WTC11 (cell line): ENCODE measurements at regions not wholly inside any gene's neighbourhood (a gene's known extent, or its start where the extent isn't known, plus 50 kb on each side); places are given as distances from the start of the nearest gene placed in this dataset.

ENCODE experiments used
- CREM ChIP-seq: sonication (generic); formaldehyde crosslinking; IDR thresholded peaks from 2 replicates; pipeline ENCODE4 v1.8.1; 2022; ENCODE audit warnings: mild to moderate bottlenecking, missing genetic modification reagents, moderate library complexity
- ETV6 ChIP-seq: sonication (generic); formaldehyde crosslinking; IDR thresholded peaks from 2 replicates; pipeline ENCODE4 v1.8.1; 2022; ENCODE audit warnings: mild to moderate bottlenecking, missing genetic modification reagents
- TF ChIP-seq, protein P1 (sequence below): sonication (generic); formaldehyde crosslinking; IDR thresholded peaks from 2 replicates; pipeline ENCODE4 v1.8.1; 2022; ENCODE audit warnings: mild to moderate bottlenecking, moderate library complexity, missing genetic modification reagents
- TF ChIP-seq, protein P2 (sequence below): fragments of 200-600 bp; IDR thresholded peaks from 2 replicates; pipeline ENCODE4 v1.8.0; 2022; ENCODE audit warnings: antibody characterized with exemption
- TF ChIP-seq, protein P3 (sequence below): sonication (generic); formaldehyde crosslinking; IDR thresholded peaks from 2 replicates; pipeline ENCODE4 v1.8.1; 2022; ENCODE audit warnings: low read depth, missing genetic modification reagents, borderline replicate concordance
- TF ChIP-seq, protein P4 (sequence below): sonication (generic); formaldehyde crosslinking; IDR thresholded peaks from 2 replicates; pipeline ENCODE4 v1.8.1; 2023; ENCODE audit warnings: mild to moderate bottlenecking, moderate library complexity, missing genetic modification reagents

DNA sequence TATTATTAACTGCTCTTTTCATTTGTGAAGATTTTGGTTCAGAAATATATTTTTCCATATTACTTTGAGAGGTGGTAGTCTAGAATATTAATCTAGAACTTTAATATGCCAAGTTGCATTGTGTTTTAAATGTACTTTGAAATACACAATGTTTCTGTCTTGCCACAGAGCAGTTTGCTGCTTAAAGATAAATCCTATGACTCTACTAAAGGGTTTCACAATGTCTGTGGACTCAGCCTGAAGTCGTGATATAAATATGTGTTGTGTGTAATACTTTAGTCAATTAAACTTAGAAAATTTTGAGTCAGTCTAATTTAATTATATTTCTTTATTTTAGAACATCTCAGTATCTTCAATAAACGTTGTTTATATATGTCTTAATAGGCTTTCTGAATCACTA lies 1771.7 kb upstream of the PCDH7 start:
- TF ChIP-seq, protein P1, sequence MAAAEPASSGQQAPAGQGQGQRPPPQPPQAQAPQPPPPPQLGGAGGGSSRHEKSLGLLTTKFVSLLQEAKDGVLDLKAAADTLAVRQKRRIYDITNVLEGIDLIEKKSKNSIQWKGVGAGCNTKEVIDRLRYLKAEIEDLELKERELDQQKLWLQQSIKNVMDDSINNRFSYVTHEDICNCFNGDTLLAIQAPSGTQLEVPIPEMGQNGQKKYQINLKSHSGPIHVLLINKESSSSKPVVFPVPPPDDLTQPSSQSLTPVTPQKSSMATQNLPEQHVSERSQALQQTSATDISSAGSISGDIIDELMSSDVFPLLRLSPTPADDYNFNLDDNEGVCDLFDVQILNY, result no peak
- TF ChIP-seq, protein P2, sequence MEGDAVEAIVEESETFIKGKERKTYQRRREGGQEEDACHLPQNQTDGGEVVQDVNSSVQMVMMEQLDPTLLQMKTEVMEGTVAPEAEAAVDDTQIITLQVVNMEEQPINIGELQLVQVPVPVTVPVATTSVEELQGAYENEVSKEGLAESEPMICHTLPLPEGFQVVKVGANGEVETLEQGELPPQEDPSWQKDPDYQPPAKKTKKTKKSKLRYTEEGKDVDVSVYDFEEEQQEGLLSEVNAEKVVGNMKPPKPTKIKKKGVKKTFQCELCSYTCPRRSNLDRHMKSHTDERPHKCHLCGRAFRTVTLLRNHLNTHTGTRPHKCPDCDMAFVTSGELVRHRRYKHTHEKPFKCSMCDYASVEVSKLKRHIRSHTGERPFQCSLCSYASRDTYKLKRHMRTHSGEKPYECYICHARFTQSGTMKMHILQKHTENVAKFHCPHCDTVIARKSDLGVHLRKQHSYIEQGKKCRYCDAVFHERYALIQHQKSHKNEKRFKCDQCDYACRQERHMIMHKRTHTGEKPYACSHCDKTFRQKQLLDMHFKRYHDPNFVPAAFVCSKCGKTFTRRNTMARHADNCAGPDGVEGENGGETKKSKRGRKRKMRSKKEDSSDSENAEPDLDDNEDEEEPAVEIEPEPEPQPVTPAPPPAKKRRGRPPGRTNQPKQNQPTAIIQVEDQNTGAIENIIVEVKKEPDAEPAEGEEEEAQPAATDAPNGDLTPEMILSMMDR, result no peak
- no peak for TF ChIP-seq CREM (CRISPR knock-in tag)
- TF ChIP-seq ETV6, result no peak
- TF ChIP-seq, protein P3, sequence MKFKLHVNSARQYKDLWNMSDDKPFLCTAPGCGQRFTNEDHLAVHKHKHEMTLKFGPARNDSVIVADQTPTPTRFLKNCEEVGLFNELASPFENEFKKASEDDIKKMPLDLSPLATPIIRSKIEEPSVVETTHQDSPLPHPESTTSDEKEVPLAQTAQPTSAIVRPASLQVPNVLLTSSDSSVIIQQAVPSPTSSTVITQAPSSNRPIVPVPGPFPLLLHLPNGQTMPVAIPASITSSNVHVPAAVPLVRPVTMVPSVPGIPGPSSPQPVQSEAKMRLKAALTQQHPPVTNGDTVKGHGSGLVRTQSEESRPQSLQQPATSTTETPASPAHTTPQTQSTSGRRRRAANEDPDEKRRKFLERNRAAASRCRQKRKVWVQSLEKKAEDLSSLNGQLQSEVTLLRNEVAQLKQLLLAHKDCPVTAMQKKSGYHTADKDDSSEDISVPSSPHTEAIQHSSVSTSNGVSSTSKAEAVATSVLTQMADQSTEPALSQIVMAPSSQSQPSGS (CRISPR knock-in tag), result no peak
- TF ChIP-seq, protein P4, sequence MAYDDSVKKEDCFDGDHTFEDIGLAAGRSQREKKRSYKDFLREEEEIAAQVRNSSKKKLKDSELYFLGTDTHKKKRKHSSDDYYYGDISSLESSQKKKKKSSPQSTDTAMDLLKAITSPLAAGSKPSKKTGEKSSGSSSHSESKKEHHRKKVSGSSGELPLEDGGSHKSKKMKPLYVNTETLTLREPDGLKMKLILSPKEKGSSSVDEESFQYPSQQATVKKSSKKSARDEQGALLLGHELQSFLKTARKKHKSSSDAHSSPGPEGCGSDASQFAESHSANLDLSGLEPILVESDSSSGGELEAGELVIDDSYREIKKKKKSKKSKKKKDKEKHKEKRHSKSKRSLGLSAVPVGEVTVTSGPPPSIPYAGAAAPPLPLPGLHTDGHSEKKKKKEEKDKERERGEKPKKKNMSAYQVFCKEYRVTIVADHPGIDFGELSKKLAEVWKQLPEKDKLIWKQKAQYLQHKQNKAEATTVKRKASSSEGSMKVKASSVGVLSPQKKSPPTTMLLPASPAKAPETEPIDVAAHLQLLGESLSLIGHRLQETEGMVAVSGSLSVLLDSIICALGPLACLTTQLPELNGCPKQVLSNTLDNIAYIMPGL (CRISPR knock-in tag), result no peak
